GM21381 (cell line): ENCODE measurements at regions not wholly inside any gene's neighbourhood (a gene's known extent, or its start where the extent isn't known, plus 50 kb on each side); places are given as distances from the start of the nearest gene placed in this dataset.

Experiments
- ATAC-seq: cut with Tn5 transposase; IDR thresholded peaks from one replicate; pipeline ENCODE4 v1.9.1; 2021; ENCODE audit warnings: mild to moderate bottlenecking, moderate library complexity; ENCODE audit not compliant: unreplicated experiment

GRCh38 chr1:80413969-80414368 is 1386.8 kb upstream of the ADGRL2 start:
- ATAC-seq = no peak

GRCh38 chr1:80410233-80410632 is 1390.5 kb upstream of the ADGRL2 start:
- ATAC-seq = no peak

- ATAC-seq = no peak
Measured at GRCh38 chr1:80403471-80403893, 1397.0 kb upstream of the ADGRL4 start.

- ATAC-seq = no peak
Measured at GRCh38 chr1:80402625-80403024, 1396.1 kb upstream of the ADGRL4 start.

- no peak for ATAC-seq
Measured at GRCh38 chr1:80401757-80402156, 1395.2 kb upstream of the ADGRL4 start.

GRCh38 chr1:80392529-80392928 is 1386.0 kb upstream of the ADGRL4 start:
- no peak for ATAC-seq

GRCh38 chr1:80385650-80386049 is 1379.1 kb upstream of the ADGRL4 start:
- ATAC-seq = no peak

GRCh38 chr1:80384959-80385358 is 1378.4 kb upstream of the ADGRL4 start:
- no peak for ATAC-seq

GRCh38 chr1:80384083-80384830 is 1377.7 kb upstream of the ADGRL4 start:
- ATAC-seq = no peak

GRCh38 chr1:80375662-80376061 is 1369.1 kb upstream of the ADGRL4 start:
- ATAC-seq = no peak

GRCh38 chr1:80375109-80375508 is 1368.6 kb upstream of the ADGRL4 start:
- no peak for ATAC-seq

GRCh38 chr1:80369780-80370179 is 1363.2 kb upstream of the ADGRL4 start:
- no peak for ATAC-seq

- ATAC-seq = no peak
Measured at GRCh38 chr1:80367058-80367457, 1360.5 kb upstream of the ADGRL4 start.

GRCh38 chr1:80365359-80366021 is 1359.0 kb upstream of the ADGRL4 start:
- ATAC-seq = no peak

GRCh38 chr1:80363689-80364475 is 1357.4 kb upstream of the ADGRL4 start:
- ATAC-seq = no peak

GRCh38 chr1:80359666-80360065 is 1353.1 kb upstream of the ADGRL4 start:
- ATAC-seq = no peak

- ATAC-seq = no peak
Measured at GRCh38 chr1:80349218-80349617, 1342.7 kb upstream of the ADGRL4 start.

- no peak for ATAC-seq
Measured at GRCh38 chr1:80341021-80341420, 1334.5 kb upstream of the ADGRL4 start.

GRCh38 chr1:80318108-80318507 is 1311.6 kb upstream of the ADGRL4 start:
- no peak for ATAC-seq

GRCh38 chr1:80310703-80311245 is 1304.2 kb upstream of the ADGRL4 start:
- ATAC-seq = no peak

- no peak for ATAC-seq
Measured at GRCh38 chr1:80305466-80305865, 1298.9 kb upstream of the ADGRL4 start.
